ENCODE measurements at regions not wholly inside any gene's neighbourhood (a gene's known extent, or its start where the extent isn't known, plus 50 kb on each side); places are given as distances from the start of the nearest gene placed in this dataset.

DNA sequence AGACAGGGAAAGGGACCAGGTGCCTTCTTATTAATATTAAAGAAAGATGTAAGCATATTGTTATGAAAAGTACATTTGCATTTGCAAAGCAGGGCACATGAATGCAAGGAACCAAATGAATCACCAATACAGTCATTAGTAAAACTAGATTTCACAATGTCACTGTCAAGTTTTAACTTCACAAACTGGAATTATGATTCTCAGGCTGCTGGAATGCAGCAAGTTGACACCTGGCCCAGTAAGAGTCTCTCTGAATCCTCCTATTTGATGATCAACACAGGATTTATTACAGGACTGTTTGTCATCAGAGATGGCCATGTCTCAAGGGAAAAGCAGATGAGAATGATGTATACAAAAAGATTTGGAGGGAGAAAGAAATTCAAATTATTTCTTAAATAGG is 72.9 kb upstream of the STK39 start:
- TF ChIP-seq EZH2 (IDR thresholded peaks at IDR 0.05; ENCODE audit: borderline replicate concordance, low read depth, low read length, poor library complexity, severe bottlenecking): no peak
- TF ChIP-seq, protein P1, sequence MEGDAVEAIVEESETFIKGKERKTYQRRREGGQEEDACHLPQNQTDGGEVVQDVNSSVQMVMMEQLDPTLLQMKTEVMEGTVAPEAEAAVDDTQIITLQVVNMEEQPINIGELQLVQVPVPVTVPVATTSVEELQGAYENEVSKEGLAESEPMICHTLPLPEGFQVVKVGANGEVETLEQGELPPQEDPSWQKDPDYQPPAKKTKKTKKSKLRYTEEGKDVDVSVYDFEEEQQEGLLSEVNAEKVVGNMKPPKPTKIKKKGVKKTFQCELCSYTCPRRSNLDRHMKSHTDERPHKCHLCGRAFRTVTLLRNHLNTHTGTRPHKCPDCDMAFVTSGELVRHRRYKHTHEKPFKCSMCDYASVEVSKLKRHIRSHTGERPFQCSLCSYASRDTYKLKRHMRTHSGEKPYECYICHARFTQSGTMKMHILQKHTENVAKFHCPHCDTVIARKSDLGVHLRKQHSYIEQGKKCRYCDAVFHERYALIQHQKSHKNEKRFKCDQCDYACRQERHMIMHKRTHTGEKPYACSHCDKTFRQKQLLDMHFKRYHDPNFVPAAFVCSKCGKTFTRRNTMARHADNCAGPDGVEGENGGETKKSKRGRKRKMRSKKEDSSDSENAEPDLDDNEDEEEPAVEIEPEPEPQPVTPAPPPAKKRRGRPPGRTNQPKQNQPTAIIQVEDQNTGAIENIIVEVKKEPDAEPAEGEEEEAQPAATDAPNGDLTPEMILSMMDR (conservative IDR thresholded peaks at IDR 0.05; ENCODE audit: low read depth, low read length): no peak

Data from A673 (cell line).